ENCODE measurements at regions not wholly inside any gene's neighbourhood (a gene's known extent, or its start where the extent isn't known, plus 50 kb on each side); places are given as distances from the start of the nearest gene placed in this dataset.
A peak's percentile ranks its signal among the peaks of the same experiment; 100 is the strongest.

DNA sequence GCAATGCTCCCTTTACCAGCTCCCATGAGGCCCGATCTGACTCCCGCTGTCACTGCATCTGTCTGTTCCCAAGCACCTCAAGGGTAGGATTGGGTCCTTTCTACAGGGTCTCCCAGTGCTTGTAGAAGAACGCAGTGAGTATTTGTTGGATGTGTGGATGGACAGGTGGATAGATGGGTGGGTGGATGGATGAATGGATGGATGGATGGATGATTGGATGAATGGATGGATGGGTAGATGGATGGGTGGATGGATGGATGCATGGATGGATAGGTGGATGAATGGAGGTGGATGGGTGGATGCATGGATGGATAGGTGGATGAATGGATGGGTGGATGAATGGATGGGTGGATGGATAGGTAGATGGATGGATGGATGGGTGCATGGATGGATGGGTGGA lies 91.6 kb downstream of the HS1BP3 start:
- in situ Hi-C loops (cut with HindIII; ENCODE audit: extremely low pct_ligation_motif_present, low pct_unique_long_range_greater_than_20kb): no loop called here
- Histone ChIP-seq H4K20me1 (ENCODE audit: insufficient read depth, low read length) (no peaks in the 10 kb centered on the region), H3K9me3 (ENCODE audit: low read length) (no peaks in the 10 kb centered on the region), H3K36me3 (replicated peaks in 1 of 2; ENCODE audit: control insufficient read depth in 1 of 2, insufficient read depth in 2 of 2, low read length in 2 of 2) (no peaks in the 10 kb centered on the region), H3K27me3 (ENCODE audit: control insufficient read depth in 1 of 2, insufficient read depth in 2 of 2, low read length in 2 of 2) (no peaks in the 10 kb centered on the region), H3K4me1 (ENCODE audit: insufficient read depth, low read length) (peaks cover 45% of the 10 kb centered on the region), H3K79me2 (ENCODE audit: insufficient read depth, low read length) (no peaks in the 10 kb centered on the region), H3K9ac (ENCODE audit: insufficient read depth, low read depth, low read length) (no peak overlapping the region), H3K27ac (ENCODE audit: extremely low read length, insufficient read depth, low read length) (no peak overlapping the region), H3K4me2 (ENCODE audit: low read depth, low read length) (no peak overlapping the region), H3K4me3 (replicated peaks in 1 of 3; ENCODE audit: insufficient read depth in 1 of 3, low read depth in 2 of 3, low read length in 3 of 3) (no peak overlapping the region), H2AFZ (ENCODE audit: low read length) (no peak overlapping the region)
- TF ChIP-seq ZNF207 (IDR thresholded peaks at IDR 0.05; ENCODE audit: borderline replicate concordance): 0 out of 2 replicates have a peak, but pooled peaks have one; percentile 60
- 0 out of 2 replicates have a peak, but pooled peaks have one; percentile 42 for TF ChIP-seq IKZF1 (IDR thresholded peaks at IDR 0.05)
- no peak for TF ChIP-seq ZNF317 (CRISPR knock-in tag; IDR thresholded peaks at IDR 0.05)
- TF ChIP-seq FOXA1 (IDR thresholded peaks at IDR 0.05): 0 out of 2 replicates have a peak, but pooled peaks have one; percentile 8
- TF ChIP-seq FOXA1 (CRISPR knock-in tag; IDR thresholded peaks at IDR 0.05): no peak
- TF ChIP-seq, protein P1, sequence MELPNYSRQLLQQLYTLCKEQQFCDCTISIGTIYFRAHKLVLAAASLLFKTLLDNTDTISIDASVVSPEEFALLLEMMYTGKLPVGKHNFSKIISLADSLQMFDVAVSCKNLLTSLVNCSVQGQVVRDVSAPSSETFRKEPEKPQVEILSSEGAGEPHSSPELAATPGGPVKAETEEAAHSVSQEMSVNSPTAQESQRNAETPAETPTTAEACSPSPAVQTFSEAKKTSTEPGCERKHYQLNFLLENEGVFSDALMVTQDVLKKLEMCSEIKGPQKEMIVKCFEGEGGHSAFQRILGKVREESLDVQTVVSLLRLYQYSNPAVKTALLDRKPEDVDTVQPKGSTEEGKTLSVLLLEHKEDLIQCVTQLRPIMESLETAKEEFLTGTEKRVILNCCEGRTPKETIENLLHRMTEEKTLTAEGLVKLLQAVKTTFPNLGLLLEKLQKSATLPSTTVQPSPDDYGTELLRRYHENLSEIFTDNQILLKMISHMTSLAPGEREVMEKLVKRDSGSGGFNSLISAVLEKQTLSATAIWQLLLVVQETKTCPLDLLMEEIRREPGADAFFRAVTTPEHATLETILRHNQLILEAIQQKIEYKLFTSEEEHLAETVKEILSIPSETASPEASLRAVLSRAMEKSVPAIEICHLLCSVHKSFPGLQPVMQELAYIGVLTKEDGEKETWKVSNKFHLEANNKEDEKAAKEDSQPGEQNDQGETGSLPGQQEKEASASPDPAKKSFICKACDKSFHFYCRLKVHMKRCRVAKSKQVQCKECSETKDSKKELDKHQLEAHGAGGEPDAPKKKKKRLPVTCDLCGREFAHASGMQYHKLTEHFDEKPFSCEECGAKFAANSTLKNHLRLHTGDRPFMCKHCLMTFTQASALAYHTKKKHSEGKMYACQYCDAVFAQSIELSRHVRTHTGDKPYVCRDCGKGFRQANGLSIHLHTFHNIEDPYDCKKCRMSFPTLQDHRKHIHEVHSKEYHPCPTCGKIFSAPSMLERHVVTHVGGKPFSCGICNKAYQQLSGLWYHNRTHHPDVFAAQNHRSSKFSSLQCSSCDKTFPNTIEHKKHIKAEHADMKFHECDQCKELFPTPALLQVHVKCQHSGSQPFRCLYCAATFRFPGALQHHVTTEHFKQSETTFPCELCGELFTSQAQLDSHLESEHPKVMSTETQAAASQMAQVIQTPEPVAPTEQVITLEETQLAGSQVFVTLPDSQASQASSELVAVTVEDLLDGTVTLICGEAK (IDR thresholded peaks at IDR 0.05): 0 out of 2 replicates have a peak, but pooled peaks have one; percentile 23
- TF ChIP-seq, protein P1 (CRISPR knock-in tag; IDR thresholded peaks at IDR 0.05): no peak
- no peak for TF ChIP-seq YY1 (IDR thresholded peaks at IDR 0.05; ENCODE audit: insufficient read depth, insufficient replicate concordance, low read depth, low read length)
- 0 out of 2 replicates have a peak, but pooled peaks have one; percentile 34 for TF ChIP-seq NBN (conservative IDR thresholded peaks at IDR 0.05)
- TF ChIP-seq ARNT (IDR thresholded peaks at IDR 0.05): peak; percentile 75; the same call in 1 of the 2 replicates
- 0 out of 2 replicates have a peak, but pooled peaks have one; percentile 31 for TF ChIP-seq NONO (IDR thresholded peaks at IDR 0.05)
- no peak for TF ChIP-seq NONO (CRISPR knock-in tag; conservative IDR thresholded peaks at IDR 0.05)
- FAIRE-seq: no peak
- no peak for DNase-seq (ENCODE audit: low spot score)
- ATAC-seq: no peak
- BruUV-seq (replicated peaks): no TSS peak
- WGBS (ENCODE audit: low lambda C conversion rate): 88% methylated on average over 3 of the region's 3 CpGs
- intact Hi-C loops (cut with micrococcal nuclease; ENCODE audit: unreplicated experiment): no loop called here
- CTCF ChIA-PET (ENCODE audit: low intra/inter-chr PET ratio, low total read pairs): no interaction called here
- POLR2A ChIA-PET: interaction anchor here (1.0 kb wide), 1 partner anchor 109 kb away, joined by 3 read pairs; no protein-coding TSS in a partner anchor

Measured in HepG2 (cell line).